HL-60 (cell line): ENCODE measurements at regions not wholly inside any gene's neighbourhood (a gene's known extent, or its start where the extent isn't known, plus 50 kb on each side); places are given as distances from the start of the nearest gene placed in this dataset.

Experiments used
- POLR2AphosphoS5 ChIP-seq: IDR thresholded peaks from 2 replicates; pipeline ENCODE4 v1.6.1; 2012; ENCODE audit warnings: low read depth
- TF ChIP-seq, protein P1 (sequence below): IDR thresholded peaks from one replicate; pipeline ENCODE4 v1.5.1; 2011; ENCODE audit warnings: low read length, control low read depth, inconsistent platforms; ENCODE audit not compliant: insufficient read depth

GRCh38 chr16:11422381-11423314, 77.4 kb downstream of the RMI2 start:
- TF ChIP-seq, protein P1, sequence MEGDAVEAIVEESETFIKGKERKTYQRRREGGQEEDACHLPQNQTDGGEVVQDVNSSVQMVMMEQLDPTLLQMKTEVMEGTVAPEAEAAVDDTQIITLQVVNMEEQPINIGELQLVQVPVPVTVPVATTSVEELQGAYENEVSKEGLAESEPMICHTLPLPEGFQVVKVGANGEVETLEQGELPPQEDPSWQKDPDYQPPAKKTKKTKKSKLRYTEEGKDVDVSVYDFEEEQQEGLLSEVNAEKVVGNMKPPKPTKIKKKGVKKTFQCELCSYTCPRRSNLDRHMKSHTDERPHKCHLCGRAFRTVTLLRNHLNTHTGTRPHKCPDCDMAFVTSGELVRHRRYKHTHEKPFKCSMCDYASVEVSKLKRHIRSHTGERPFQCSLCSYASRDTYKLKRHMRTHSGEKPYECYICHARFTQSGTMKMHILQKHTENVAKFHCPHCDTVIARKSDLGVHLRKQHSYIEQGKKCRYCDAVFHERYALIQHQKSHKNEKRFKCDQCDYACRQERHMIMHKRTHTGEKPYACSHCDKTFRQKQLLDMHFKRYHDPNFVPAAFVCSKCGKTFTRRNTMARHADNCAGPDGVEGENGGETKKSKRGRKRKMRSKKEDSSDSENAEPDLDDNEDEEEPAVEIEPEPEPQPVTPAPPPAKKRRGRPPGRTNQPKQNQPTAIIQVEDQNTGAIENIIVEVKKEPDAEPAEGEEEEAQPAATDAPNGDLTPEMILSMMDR, result no peak
- TF ChIP-seq POLR2AphosphoS5, result no peak
